Epithelial cell of proximal tubule (primary cell): ENCODE measurements at regions not wholly inside any gene's neighbourhood (a gene's known extent, or its start where the extent isn't known, plus 50 kb on each side); places are given as distances from the start of the nearest gene placed in this dataset.

Source experiments
- DNase-seq: peaks from one replicate; pipeline ENCODE4 v3.0.0-alpha.2; 2011; ENCODE audit warnings: low read depth
- H3K4me3 ChIP-seq: 2 replicates; pipeline ENCODE4 v1.5.1; 2011; ENCODE audit warnings: low read depth, mild to moderate bottlenecking, low read length
- TF ChIP-seq, protein P1 (sequence below): conservative IDR thresholded peaks from 2 replicates; pipeline ENCODE4 v1.5.1; 2012; ENCODE audit warnings: low read depth, mild to moderate bottlenecking, low read length

GRCh38 chr16:48831076-48831722 lies 221.2 kb upstream of the N4BP1 start:
- no peak for DNase-seq
- TF ChIP-seq, protein P1, sequence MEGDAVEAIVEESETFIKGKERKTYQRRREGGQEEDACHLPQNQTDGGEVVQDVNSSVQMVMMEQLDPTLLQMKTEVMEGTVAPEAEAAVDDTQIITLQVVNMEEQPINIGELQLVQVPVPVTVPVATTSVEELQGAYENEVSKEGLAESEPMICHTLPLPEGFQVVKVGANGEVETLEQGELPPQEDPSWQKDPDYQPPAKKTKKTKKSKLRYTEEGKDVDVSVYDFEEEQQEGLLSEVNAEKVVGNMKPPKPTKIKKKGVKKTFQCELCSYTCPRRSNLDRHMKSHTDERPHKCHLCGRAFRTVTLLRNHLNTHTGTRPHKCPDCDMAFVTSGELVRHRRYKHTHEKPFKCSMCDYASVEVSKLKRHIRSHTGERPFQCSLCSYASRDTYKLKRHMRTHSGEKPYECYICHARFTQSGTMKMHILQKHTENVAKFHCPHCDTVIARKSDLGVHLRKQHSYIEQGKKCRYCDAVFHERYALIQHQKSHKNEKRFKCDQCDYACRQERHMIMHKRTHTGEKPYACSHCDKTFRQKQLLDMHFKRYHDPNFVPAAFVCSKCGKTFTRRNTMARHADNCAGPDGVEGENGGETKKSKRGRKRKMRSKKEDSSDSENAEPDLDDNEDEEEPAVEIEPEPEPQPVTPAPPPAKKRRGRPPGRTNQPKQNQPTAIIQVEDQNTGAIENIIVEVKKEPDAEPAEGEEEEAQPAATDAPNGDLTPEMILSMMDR, result peak; percentile 22
- no peak overlapping the region for H3K4me3 ChIP-seq

- DNase-seq, result no peak
- H3K4me3 ChIP-seq, result no peak overlapping the region
- TF ChIP-seq, protein P1, result no peak
Measured at GRCh38 chr16:48829336-48830310, 219.6 kb upstream of the N4BP1 start.

DNA sequence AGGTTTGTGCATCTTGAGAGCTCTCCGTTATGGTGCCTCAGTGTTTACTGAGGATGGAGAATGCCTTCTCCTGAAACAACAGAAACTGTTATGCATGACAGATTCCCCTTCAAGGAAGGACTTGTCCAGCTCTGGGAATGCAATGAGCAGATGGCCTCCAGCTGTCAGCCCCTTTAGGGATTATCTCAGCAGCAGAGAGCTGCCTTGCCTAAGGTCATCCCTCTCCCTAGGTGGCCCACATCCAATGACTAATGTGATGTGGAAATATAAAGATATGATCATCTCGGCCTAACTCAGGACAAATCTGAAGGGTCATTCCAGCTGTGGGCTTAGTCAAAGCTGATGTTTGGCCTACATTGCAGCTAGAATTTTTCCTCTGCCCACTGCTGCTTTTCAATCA lies 214.3 kb upstream of the N4BP1 start:
- TF ChIP-seq, protein P1, result no peak
- H3K4me3 ChIP-seq, result no peak overlapping the region
- no peak for DNase-seq

- no peak for DNase-seq
- no peak overlapping the region for H3K4me3 ChIP-seq
- TF ChIP-seq, protein P1, result no peak
Measured at GRCh38 chr16:48822431-48822830, 212.5 kb upstream of the N4BP1 start.

DNA sequence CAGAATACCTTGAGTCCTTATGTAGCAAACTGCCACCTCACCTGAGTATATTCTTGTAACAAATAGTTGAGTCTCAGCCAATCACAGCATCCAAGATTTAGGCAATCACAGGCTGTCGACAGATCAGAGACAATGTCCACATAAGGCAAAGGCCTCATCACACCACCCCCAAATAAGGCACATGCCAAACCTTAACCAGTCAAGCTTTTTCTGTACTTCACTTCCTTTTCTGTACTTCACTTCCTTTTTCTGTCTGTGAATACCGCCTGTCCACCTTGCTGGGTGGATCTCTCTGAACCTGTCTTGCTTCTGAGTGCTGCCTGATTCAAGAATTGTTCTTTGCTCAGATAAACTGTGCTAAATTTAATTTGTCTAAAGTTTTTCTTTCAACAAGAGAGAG lies 210.4 kb upstream of the N4BP1 start:
- no peak overlapping the region for H3K4me3 ChIP-seq
- no peak for DNase-seq
- TF ChIP-seq, protein P1, result no peak

DNA sequence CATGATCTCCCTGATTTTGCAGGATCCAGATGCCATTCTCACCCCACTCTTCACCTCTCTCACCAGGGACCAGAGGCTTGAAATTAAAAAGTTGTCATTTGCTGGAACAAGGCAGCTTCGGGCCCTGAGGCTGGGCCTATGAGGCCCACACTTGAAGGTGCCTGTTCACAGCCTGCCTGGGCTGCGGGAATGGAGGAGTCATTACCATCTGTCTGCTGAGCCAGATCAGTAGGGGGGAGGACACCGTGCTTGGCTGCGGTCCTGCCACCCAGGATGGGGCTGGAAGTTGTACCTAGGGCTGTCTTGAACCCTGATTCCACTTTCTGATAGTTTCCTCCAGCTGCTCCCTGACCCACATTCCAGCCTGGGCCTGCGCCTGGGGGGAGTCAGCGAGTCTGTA lies 208.3 kb upstream of the N4BP1 start:
- no peak overlapping the region for H3K4me3 ChIP-seq
- TF ChIP-seq, protein P1, result no peak
- no peak for DNase-seq

GRCh38 chr16:48817032-48817431 lies 207.1 kb upstream of the N4BP1 start:
- H3K4me3 ChIP-seq, result no peak overlapping the region
- DNase-seq, result no peak
- TF ChIP-seq, protein P1, result no peak
